Endothelial cell of umbilical vein (primary cell): ENCODE measurements at regions not wholly inside any gene's neighbourhood (a gene's known extent, or its start where the extent isn't known, plus 50 kb on each side); places are given as distances from the start of the nearest gene placed in this dataset.

ENCODE experiments used
- BruUV-seq: library from RNA; stranded (reverse); fragments of 400-500 nt; replicated peaks from 2 replicates; lab custom pipeline; 2021; lab: Mats Ljungman, UMichigan
- CTCF ChIA-PET: fragments of 300-600, 350-600 bp; sonication (Branson Sonifier 250); formaldehyde crosslinking; loops from one replicate; lab custom pipeline; 2021; ENCODE audit warnings: antibody characterized with exemption, inconsistent platforms; lab: Charles Lee
- POLR2A ChIA-PET: fragments of 300-600, 350-600 bp; sonication (Branson Sonifier 250); formaldehyde crosslinking; loops from one replicate; lab custom pipeline; 2021; ENCODE audit warnings: antibody characterized with exemption, inconsistent platforms; lab: Charles Lee
- DNase-seq: peaks from one replicate; pipeline ENCODE4 v3.0.0-alpha.2; 2011; ENCODE audit warnings: low read depth, low spot score
- FAIRE-seq: peaks from 2 replicates; lab custom pipeline; 2011; peaks lifted over from hg19 to GRCh38; lab: Jason Lieb, UNC
- H2AFZ ChIP-seq: 2 replicates; pipeline ENCODE4 v1.6.0; 2012; ENCODE audit warnings: low read depth, low read length, control low read depth, inconsistent platforms
- H3K27ac ChIP-seq: 2 replicates; pipeline ENCODE4 v1.5.1; 2011; ENCODE audit warnings: low read depth, mild to moderate bottlenecking, control low read depth, low read length, moderate library complexity; ENCODE audit not compliant: insufficient read depth
- H3K27me3 ChIP-seq, 2 experiments: 2 replicates each; pipeline versions ENCODE4 v1.6.0 to v1.6.1; 2011; ENCODE audit warnings: low read length in 2 of 2, mixed read lengths in 1 of 2; ENCODE audit not compliant: control insufficient read depth in 2 of 2, insufficient read depth in 2 of 2
- H3K36me3 ChIP-seq, 2 experiments: 2 replicates in 1 of 2; 3 replicates in 1 of 2; pipeline ENCODE4 v1.5.1; 2011; ENCODE audit warnings: low read length in 2 of 2, mild to moderate bottlenecking in 1 of 2, moderate library complexity in 1 of 2; ENCODE audit not compliant: control insufficient read depth in 2 of 2, insufficient read depth in 2 of 2; ENCODE audit errors: extremely low read depth in 1 of 2
- H3K4me1 ChIP-seq: 3 replicates; pipeline ENCODE4 v1.5.1; 2011; ENCODE audit warnings: mild to moderate bottlenecking, low read length; ENCODE audit not compliant: control insufficient read depth, insufficient read depth; ENCODE audit errors: extremely low read depth
- H3K4me2 ChIP-seq: 2 replicates; pipeline ENCODE4 v1.6.1; 2011; ENCODE audit warnings: low read length, control low read depth, mixed read lengths; ENCODE audit not compliant: insufficient read depth
- H3K4me3 ChIP-seq, 3 experiments: fragments of 200-600 bp in 1 of 3; sonication (generic), shearing (Covaris generic) in 1 of 3; replicated peaks in 1 of 3; 2 replicates each; pipeline ENCODE4 v1.5.1; 2011 to 2016; ENCODE audit warnings: control low read depth in 3 of 3, low read length in 3 of 3, mild to moderate bottlenecking in 2 of 3, inconsistent platforms in 1 of 3, low read depth in 1 of 3, moderate library complexity in 1 of 3; ENCODE audit not compliant: insufficient read depth in 1 of 3
- H3K79me2 ChIP-seq: 2 replicates; pipeline ENCODE4 v1.6.0; 2012; ENCODE audit warnings: low read length, inconsistent platforms; ENCODE audit not compliant: control insufficient read depth, insufficient read depth
- H3K9ac ChIP-seq: replicated peaks from 2 replicates; pipeline ENCODE3; 2011; ENCODE audit warnings: low read length, control low read depth; ENCODE audit not compliant: insufficient read depth; ENCODE audit errors: extremely low read depth
- H3K9me1 ChIP-seq: replicated peaks from 3 replicates; pipeline ENCODE4 v1.6.0; 2011; ENCODE audit warnings: mild to moderate bottlenecking, low read length; ENCODE audit not compliant: control insufficient read depth, insufficient read depth; ENCODE audit errors: extremely low read depth
- H3K9me3 ChIP-seq: replicated peaks from 2 replicates; pipeline ENCODE4 v1.5.1; 2012; ENCODE audit warnings: low read length, inconsistent platforms; ENCODE audit not compliant: control insufficient read depth, insufficient read depth
- H4K20me1 ChIP-seq: replicated peaks from 2 replicates; pipeline ENCODE3; 2011; ENCODE audit warnings: mild to moderate bottlenecking, low read length; ENCODE audit not compliant: control insufficient read depth, insufficient read depth; ENCODE audit errors: extremely low read depth
- CTCF ChIP-seq, 2 donors: IDR thresholded peaks; 1 replicate in 1 of 2; 2 replicates in 1 of 2; pipeline ENCODE4 v1.5.1; 2011; ENCODE audit warnings: low read length in 2 of 2, mild to moderate bottlenecking in 2 of 2, moderate library complexity in 2 of 2, control low read depth in 1 of 2, inconsistent platforms in 1 of 2, low read depth in 1 of 2; ENCODE audit not compliant: insufficient read depth in 1 of 2; ENCODE audit errors: extremely low read depth in 1 of 2
- EZH2 ChIP-seq: IDR thresholded peaks from 2 replicates; pipeline ENCODE4 v1.6.1; 2012; ENCODE audit warnings: borderline replicate concordance, low read depth, mild to moderate bottlenecking, moderate library complexity, low read length, inconsistent platforms; ENCODE audit not compliant: severe bottlenecking
- FOS ChIP-seq: IDR thresholded peaks from 2 replicates; pipeline ENCODE4 v1.6.1; 2011; ENCODE audit warnings: mild to moderate bottlenecking, low read length, moderate library complexity, borderline replicate concordance; ENCODE audit not compliant: insufficient read depth
- GATA2 ChIP-seq: IDR thresholded peaks from 2 replicates; pipeline ENCODE4 v1.7.0; 2011; ENCODE audit warnings: low read depth, mild to moderate bottlenecking, moderate library complexity, mixed read lengths, low read length; ENCODE audit not compliant: insufficient read length, insufficient read depth
- JUN ChIP-seq: IDR thresholded peaks from 2 replicates; pipeline ENCODE4 v1.6.1; 2011; ENCODE audit warnings: borderline replicate concordance, low read depth; ENCODE audit not compliant: insufficient read length, insufficient read depth
- MAX ChIP-seq: IDR thresholded peaks from 2 replicates; pipeline ENCODE4 v1.6.1; 2011; ENCODE audit not compliant: insufficient read depth, insufficient read length
- MYC ChIP-seq: IDR thresholded peaks from one replicate; pipeline ENCODE4 v1.6.1; 2011; ENCODE audit warnings: mild to moderate bottlenecking, low read depth, low read length
- POLR2A ChIP-seq: IDR thresholded peaks from 2 replicates; pipeline ENCODE4 v1.6.1; 2012; ENCODE audit warnings: low read depth, mild to moderate bottlenecking, control low read depth, low read length
- POLR2AphosphoS5 ChIP-seq: IDR thresholded peaks from 2 replicates; pipeline ENCODE4 v1.6.1; 2012; ENCODE audit warnings: low read depth, mild to moderate bottlenecking, control low read depth, low read length, moderate library complexity; ENCODE audit not compliant: insufficient read depth
- dilution Hi-C: fragments of 300-500 bp; cut with MboI; formaldehyde crosslinking; loops from one replicate; pipeline ENCODE4 v1.15.0; 2019; ENCODE audit warnings: low sequenced_read_pairs; ENCODE audit not compliant: extremely low pct_ligation_motif_present
- intact Hi-C: fragments of 100-400 bp; cut with micrococcal nuclease; formaldehyde crosslinking; loops from one replicate; pipeline ENCODE4 v1.10.0; 2022

GRCh38 chr18:68418881-68419280, 296.0 kb downstream of the TMX3 start:
- Histone ChIP-seq H3K9ac (no peak overlapping the region), H3K4me1 (no peaks in the 10 kb centered on the region), H3K4me2 (no peak overlapping the region), H3K9me1 (no peaks in the 10 kb centered on the region), H3K36me3 (no peaks in the 10 kb centered on the region), H3K9me3 (no peaks in the 10 kb centered on the region), H3K27me3 (no peaks in the 10 kb centered on the region), H3K27ac (no peak overlapping the region), H3K79me2 (no peaks in the 10 kb centered on the region), H2AFZ (no peak overlapping the region), H3K4me3 (no peak overlapping the region), H4K20me1 (no peaks in the 10 kb centered on the region)
- DNase-seq: no peak
- TF ChIP-seq EZH2 (no peak), CTCF (IDR thresholded peaks at IDR 0.05; ENCODE audit: extremely low read depth in 1 of 2, insufficient read depth in 1 of 2, low read depth in 1 of 2, low read length in 2 of 2) (no peak), MAX (no peak), FOS (no peak), MYC (no peak), GATA2 (no peak), POLR2AphosphoS5 (no peak), JUN (no peak), POLR2A (no peak)
- BruUV-seq: no TSS peak
- FAIRE-seq: no peak
- CTCF ChIA-PET: interaction anchor here (0.6 kb wide), 1 partner anchor 16 kb away, joined by 3 read pairs; no protein-coding TSS in a partner anchor
- POLR2A ChIA-PET: no interaction called here
- dilution Hi-C loops (no loop called here), intact Hi-C loops (no loop called here)
